H1 (cell line): ENCODE measurements at regions not wholly inside any gene's neighbourhood (a gene's known extent, or its start where the extent isn't known, plus 50 kb on each side); places are given as distances from the start of the nearest gene placed in this dataset.

Source experiments
- EZH2 ChIP-seq: fragments of 200-600 bp; sonication (generic); IDR thresholded peaks from 2 replicates; pipeline ENCODE4 v1.7.1; 2012; ENCODE audit warnings: low read depth, mild to moderate bottlenecking, moderate library complexity, low read length, inconsistent platforms; ENCODE audit not compliant: severe bottlenecking
- POLR2A ChIP-seq, 2 experiments: IDR thresholded peaks; 1 replicate in 1 of 2; 2 replicates in 1 of 2; pipeline ENCODE4 v1.6.1; 2011; ENCODE audit warnings: low read depth in 2 of 2, low read length in 2 of 2, mild to moderate bottlenecking in 2 of 2; ENCODE audit errors: control extremely low read depth in 1 of 2
- YY1 ChIP-seq: IDR thresholded peaks from 2 replicates; pipeline ENCODE4 v1.6.1; 2011; ENCODE audit warnings: low read depth, mild to moderate bottlenecking, low read length

DNA sequence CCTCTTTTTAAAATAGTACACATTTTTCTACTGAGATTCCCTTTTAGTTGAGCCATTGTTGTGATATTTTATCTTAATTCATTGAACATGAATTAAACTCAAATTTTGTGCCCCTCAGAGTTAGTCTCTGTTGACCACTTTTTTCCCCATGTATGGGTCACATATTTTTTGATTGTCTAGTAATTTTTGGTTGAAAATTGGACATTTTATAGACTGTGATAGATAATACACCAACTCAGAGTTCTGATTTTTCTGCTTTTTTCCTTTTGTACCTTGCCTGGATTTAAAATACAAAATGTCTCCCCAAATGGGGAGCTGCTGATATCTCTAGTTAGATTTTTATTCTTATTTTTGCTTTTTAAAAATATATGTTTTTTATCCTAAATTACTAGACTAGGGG is 291.8 kb upstream of the CITED2 start:
- TF ChIP-seq POLR2A (IDR thresholded peaks at IDR 0.05; ENCODE audit: control extremely low read depth in 1 of 2, low read depth in 2 of 2, low read length in 2 of 2) (no peak), YY1 (no peak), EZH2 (no peak)
